Loucy (cell line): ENCODE measurements at regions not wholly inside any gene's neighbourhood (a gene's known extent, or its start where the extent isn't known, plus 50 kb on each side); places are given as distances from the start of the nearest gene placed in this dataset.

ENCODE experiments used
- H2AFZ ChIP-seq: fragments of 200-600 bp; sonication (generic); 2 replicates; pipeline ENCODE4 v1.6.0; 2016; ENCODE audit warnings: antibody characterized with exemption, mild to moderate bottlenecking, low read length, moderate library complexity
- H3F3A ChIP-seq: fragments of 200-600 bp; 2 replicates; pipeline ENCODE4 v1.6.0; 2016; ENCODE audit warnings: antibody characterized with exemption, low read depth, mild to moderate bottlenecking
- H3K27me3 ChIP-seq: fragments of 200-600 bp; sonication (generic); 2 replicates; pipeline ENCODE4 v1.6.1; 2014; ENCODE audit warnings: low read length, mild to moderate bottlenecking; ENCODE audit not compliant: insufficient read depth, poor library complexity, severe bottlenecking
- H3K36me3 ChIP-seq: fragments of 200-600 bp; sonication (generic); 2 replicates; pipeline ENCODE4 v1.6.1; 2016; ENCODE audit warnings: low read length; ENCODE audit not compliant: insufficient read depth
- H3K4me1 ChIP-seq: fragments of 200-600 bp; sonication (generic); 2 replicates; pipeline ENCODE4 v1.5.1; 2014; ENCODE audit warnings: low read length, mild to moderate bottlenecking; ENCODE audit not compliant: insufficient read depth, poor library complexity, severe bottlenecking
- H3K4me2 ChIP-seq: fragments of 200-600 bp; sonication (generic); 2 replicates; pipeline ENCODE4 v1.6.0; 2014; ENCODE audit warnings: antibody characterized with exemption, low read length, low read depth, mild to moderate bottlenecking; ENCODE audit not compliant: poor library complexity, severe bottlenecking
- H3K4me3 ChIP-seq: fragments of 200-600 bp; sonication (generic); 2 replicates; pipeline ENCODE4 v1.5.1; 2014; ENCODE audit warnings: low read length, mild to moderate bottlenecking, mixed read lengths; ENCODE audit not compliant: poor library complexity, severe bottlenecking
- H3K79me2 ChIP-seq: fragments of 200-600 bp; sonication (generic); 2 replicates; pipeline ENCODE4 v1.6.1; 2014; ENCODE audit warnings: low read length; ENCODE audit not compliant: insufficient read depth
- H3K9ac ChIP-seq: fragments of 200-600 bp; sonication (generic); 2 replicates; pipeline ENCODE4 v1.6.0; 2014; ENCODE audit warnings: mild to moderate bottlenecking, low read depth, low read length, moderate library complexity; ENCODE audit not compliant: poor library complexity, severe bottlenecking
- H3K9me2 ChIP-seq: fragments of 200-600 bp; sonication (generic); replicated peaks from 2 replicates; pipeline ENCODE4 v1.6.1; 2016; ENCODE audit warnings: low read depth, low read length, mixed read lengths
- H3K9me3 ChIP-seq: fragments of 200-600 bp; sonication (generic); 2 replicates; pipeline ENCODE4 v1.6.1; 2014; ENCODE audit warnings: mild to moderate bottlenecking, antibody characterized with exemption, low read length, low read depth; ENCODE audit not compliant: insufficient read depth
- H4K20me1 ChIP-seq: fragments of 200-600 bp; sonication (generic); 2 replicates; pipeline ENCODE4 v1.6.0; 2014; ENCODE audit warnings: antibody characterized with exemption, low read length, mild to moderate bottlenecking; ENCODE audit not compliant: insufficient read depth, poor library complexity, severe bottlenecking
- CTCF ChIP-seq: fragments of 200-600 bp; sonication (generic); conservative IDR thresholded peaks from 2 replicates; pipeline ENCODE4 v1.5.1; 2014; ENCODE audit warnings: mild to moderate bottlenecking, antibody characterized with exemption, low read length
- EZH2phosphoT487 ChIP-seq: fragments of 200-600 bp; IDR thresholded peaks from 2 replicates; pipeline ENCODE4 v1.6.1; 2018; ENCODE audit warnings: antibody characterized with exemption, mild to moderate bottlenecking, moderate library complexity, borderline replicate concordance

GRCh38 chr1:229132106-229132443 is 138.8 kb upstream of the RAB4A start:
- Histone ChIP-seq H3K9ac (peak overlapping the region; percentile 30), H3K27me3 (no peaks in the 10 kb centered on the region), H3F3A (no peaks in the 10 kb centered on the region), H3K9me2 (no peaks in the 10 kb centered on the region), H3K4me2 (no peak overlapping the region), H4K20me1 (no peaks in the 10 kb centered on the region), H3K9me3 (peaks cover 12% of the 10 kb centered on the region; the same call in 1 of the 2 replicates), H2AFZ (no peak overlapping the region), H3K4me1 (peaks cover 63% of the 10 kb centered on the region), H3K36me3 (no peaks in the 10 kb centered on the region), H3K4me3 (no peak overlapping the region), H3K79me2 (no peaks in the 10 kb centered on the region)
- no peak for TF ChIP-seq EZH2phosphoT487

- peaks cover 12% of the 10 kb centered on the region; the same call in 1 of the 2 replicates for H3K9me3 ChIP-seq
- H3K36me3 ChIP-seq = no peaks in the 10 kb centered on the region
Measured at GRCh38 chr1:229132706-229133105, 138.2 kb upstream of the RAB4A start.

GRCh38 chr1:229133151-229133550 is 137.8 kb upstream of the RAB4A start:
- H3K4me1 ChIP-seq = peaks cover 63% of the 10 kb centered on the region

More at GRCh38 chr1:229132706-229133105, 138.2 kb upstream of the RAB4A start:
- H2AFZ ChIP-seq = no peak overlapping the region
- no peaks in the 10 kb centered on the region for H3K27me3 ChIP-seq
- H3F3A ChIP-seq = 0 out of 2 replicates have a peak, but pooled peaks cover 4% of the 10 kb centered on the region
- H3K4me3 ChIP-seq = no peak overlapping the region
- no peak overlapping the region for H3K9ac ChIP-seq
- H3K9me2 ChIP-seq = no peaks in the 10 kb centered on the region
- TF ChIP-seq CTCF (no peak), EZH2phosphoT487 (no peak)
- H3K79me2 ChIP-seq = no peaks in the 10 kb centered on the region
- H4K20me1 ChIP-seq = no peaks in the 10 kb centered on the region
- no peak overlapping the region for H3K4me2 ChIP-seq
- peaks cover 63% of the 10 kb centered on the region for H3K4me1 ChIP-seq

More at GRCh38 chr1:229133151-229133550, 137.8 kb upstream of the RAB4A start:
- H3K9me2 ChIP-seq = no peaks in the 10 kb centered on the region
- no peaks in the 10 kb centered on the region for H3K79me2 ChIP-seq
- no peak for TF ChIP-seq EZH2phosphoT487
- no peak for TF ChIP-seq CTCF
- H3K27me3 ChIP-seq = no peaks in the 10 kb centered on the region
- no peak overlapping the region for H3K4me2 ChIP-seq
- no peak overlapping the region for H3K9ac ChIP-seq
- H3K4me3 ChIP-seq = no peak overlapping the region
- no peaks in the 10 kb centered on the region for H4K20me1 ChIP-seq
- peaks cover 12% of the 10 kb centered on the region; the same call in 1 of the 2 replicates for H3K9me3 ChIP-seq
- H3F3A ChIP-seq = 0 out of 2 replicates have a peak, but pooled peaks cover 5% of the 10 kb centered on the region
- no peaks in the 10 kb centered on the region for H3K36me3 ChIP-seq
- H2AFZ ChIP-seq = no peak overlapping the region
